PC-9 (cell line): ENCODE measurements at regions not wholly inside any gene's neighbourhood (a gene's known extent, or its start where the extent isn't known, plus 50 kb on each side); places are given as distances from the start of the nearest gene placed in this dataset.

Source experiments
- EZH2 ChIP-seq: fragments of 200-600 bp; sonication (generic); IDR thresholded peaks from 2 replicates; pipeline ENCODE4 v1.8.0; 2017; ENCODE audit warnings: antibody characterized with exemption, low read depth
- TF ChIP-seq, protein P1 (sequence below): fragments of 200-600 bp; sonication (generic); conservative IDR thresholded peaks from 2 replicates; pipeline ENCODE4 v1.6.1; 2017; ENCODE audit warnings: mixed run types, antibody characterized with exemption, mild to moderate bottlenecking, moderate library complexity

DNA sequence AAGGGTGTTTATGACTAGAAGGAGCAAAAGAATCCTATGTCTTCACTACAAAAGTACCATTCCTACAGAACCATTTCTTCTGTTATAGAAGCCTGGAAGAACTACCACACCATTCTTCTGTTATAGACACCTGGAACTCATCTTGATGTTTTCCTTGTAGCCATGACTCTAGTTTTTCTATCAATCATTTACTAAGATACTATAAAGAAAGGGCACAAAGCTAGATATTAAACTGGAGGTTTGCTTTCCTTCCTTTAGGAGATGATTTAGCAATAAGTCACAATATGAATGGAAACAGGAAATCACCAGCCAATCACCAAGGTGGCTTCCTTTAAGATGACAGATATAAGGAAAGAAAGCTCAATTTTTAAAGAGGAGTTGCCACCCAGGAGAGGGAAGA is 100.3 kb upstream of the NEUROD1 start:
- TF ChIP-seq, protein P1, sequence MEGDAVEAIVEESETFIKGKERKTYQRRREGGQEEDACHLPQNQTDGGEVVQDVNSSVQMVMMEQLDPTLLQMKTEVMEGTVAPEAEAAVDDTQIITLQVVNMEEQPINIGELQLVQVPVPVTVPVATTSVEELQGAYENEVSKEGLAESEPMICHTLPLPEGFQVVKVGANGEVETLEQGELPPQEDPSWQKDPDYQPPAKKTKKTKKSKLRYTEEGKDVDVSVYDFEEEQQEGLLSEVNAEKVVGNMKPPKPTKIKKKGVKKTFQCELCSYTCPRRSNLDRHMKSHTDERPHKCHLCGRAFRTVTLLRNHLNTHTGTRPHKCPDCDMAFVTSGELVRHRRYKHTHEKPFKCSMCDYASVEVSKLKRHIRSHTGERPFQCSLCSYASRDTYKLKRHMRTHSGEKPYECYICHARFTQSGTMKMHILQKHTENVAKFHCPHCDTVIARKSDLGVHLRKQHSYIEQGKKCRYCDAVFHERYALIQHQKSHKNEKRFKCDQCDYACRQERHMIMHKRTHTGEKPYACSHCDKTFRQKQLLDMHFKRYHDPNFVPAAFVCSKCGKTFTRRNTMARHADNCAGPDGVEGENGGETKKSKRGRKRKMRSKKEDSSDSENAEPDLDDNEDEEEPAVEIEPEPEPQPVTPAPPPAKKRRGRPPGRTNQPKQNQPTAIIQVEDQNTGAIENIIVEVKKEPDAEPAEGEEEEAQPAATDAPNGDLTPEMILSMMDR = no peak
- TF ChIP-seq EZH2 = no peak
